Right ventricle myocardium superior (tissue), 1 donor: ENCODE measurements at regions not wholly inside any gene's neighbourhood (a gene's known extent, or its start where the extent isn't known, plus 50 kb on each side); places are given as distances from the start of the nearest gene placed in this dataset.
A peak's percentile ranks its signal among the peaks of the same experiment; 100 is the strongest.

ENCODE experiments used
- ATAC-seq: fragments of 200-7000 bp; cut with Tn5 transposase; one replicate; pipeline ENCODE4 v1.9.1; 2020; ENCODE audit warnings: mild to moderate bottlenecking; ENCODE audit not compliant: poor library complexity
- DNase-seq: peaks from one replicate; pipeline ENCODE4 v3.0.0-alpha.2; 2020
- intact Hi-C: fragments of 100-400 bp; cut with DNase I; formaldehyde crosslinking; loops from one replicate; pipeline ENCODE4 v1.11.2; 2022
- donor health status: DM: no; HTN: yes; CAD: no; lungs with severe emphysema.

- intact Hi-C loops = no loop called here
- ATAC-seq (no peak), DNase-seq (no peak)
These were observed 270.1 kb downstream of the SOX9 start for GRCh38 chr17:72390675-72391508.

- ATAC-seq (peak; percentile 41), DNase-seq (no peak)
- intact Hi-C loops = no loop called here
These were observed 271.5 kb downstream of the SOX9 start for GRCh38 chr17:72392056-72393010.

- DNase-seq = no peak
- no peak for ATAC-seq
- intact Hi-C loops = no loop called here
These were observed 272.7 kb downstream of the SOX9 start for GRCh38 chr17:72393553-72393952.

GRCh38 chr17:72394531-72394930 is 273.7 kb downstream of the SOX9 start:
- ATAC-seq (no peak), DNase-seq (no peak)
- intact Hi-C loops = no loop called here

- DNase-seq = no peak
- intact Hi-C loops = no loop called here
- no peak for ATAC-seq
These were observed 275.3 kb downstream of the SOX9 start for GRCh38 chr17:72396121-72396520.

GRCh38 chr17:72397223-72397667 is 276.4 kb downstream of the SOX9 start:
- intact Hi-C loops = no loop called here
- ATAC-seq = no peak
- DNase-seq = no peak

GRCh38 chr17:72397687-72398086 is 276.9 kb downstream of the SOX9 start:
- intact Hi-C loops = no loop called here
- DNase-seq = no peak
- no peak for ATAC-seq

- ATAC-seq (no peak), DNase-seq (no peak)
- intact Hi-C loops = no loop called here
These were observed 278.3 kb downstream of the SOX9 start for GRCh38 chr17:72399023-72399607.

- ATAC-seq (no peak), DNase-seq (no peak)
- intact Hi-C loops = no loop called here
These were observed 279.0 kb downstream of the SOX9 start for GRCh38 chr17:72399608-72400487.

- DNase-seq (no peak), ATAC-seq (no peak)
- intact Hi-C loops = no loop called here
These were observed 279.6 kb downstream of the SOX9 start for GRCh38 chr17:72400488-72400827.

- ATAC-seq (no peak), DNase-seq (no peak)
- intact Hi-C loops = no loop called here
These were observed 280.0 kb downstream of the SOX9 start for GRCh38 chr17:72400863-72401262.

- intact Hi-C loops = no loop called here
- ATAC-seq (no peak), DNase-seq (no peak)
These were observed 281.3 kb downstream of the SOX9 start for GRCh38 chr17:72401883-72402726.

GRCh38 chr17:72402727-72403210 is 281.9 kb downstream of the SOX9 start:
- ATAC-seq (no peak), DNase-seq (no peak)
- intact Hi-C loops = no loop called here

GRCh38 chr17:72403713-72404209 is 282.9 kb downstream of the SOX9 start:
- DNase-seq (no peak), ATAC-seq (no peak)
- intact Hi-C loops = no loop called here

- no peak for ATAC-seq
- intact Hi-C loops = no loop called here
- no peak for DNase-seq
These were observed 284.1 kb downstream of the SOX9 start for GRCh38 chr17:72404872-72405271.

GRCh38 chr17:72405662-72406230 is 284.9 kb downstream of the SOX9 start:
- intact Hi-C loops = no loop called here
- no peak for DNase-seq
- no peak for ATAC-seq

- no peak for DNase-seq
- no peak for ATAC-seq
- intact Hi-C loops = no loop called here
These were observed 285.7 kb downstream of the SOX9 start for GRCh38 chr17:72406498-72406897.
